GM23338 (cell line): ENCODE measurements at regions not wholly inside any gene's neighbourhood (a gene's known extent, or its start where the extent isn't known, plus 50 kb on each side); places are given as distances from the start of the nearest gene placed in this dataset.

Experiments
- CREB1 ChIP-seq: fragments of 250-450 bp; sonication (Bioruptor Pico); IDR thresholded peaks from 2 replicates; pipeline ENCODE4 v1.5.0; 2020; ENCODE audit warnings: low read depth, mild to moderate bottlenecking, moderate library complexity
- CTCF ChIP-seq, 2 experiments: fragments of 200-600 bp in 1 of 2; sonication (generic) in 1 of 2; conservative IDR thresholded peaks; 2 replicates each; pipeline versions ENCODE4 v1.5.1 to v1.6.1; 2016 to 2017; ENCODE audit warnings: antibody characterized with exemption in 2 of 2, low read depth in 2 of 2, mild to moderate bottlenecking in 2 of 2, moderate library complexity in 1 of 2
- EZH2 ChIP-seq: fragments of 200-600 bp; sonication (generic); IDR thresholded peaks from one replicate; pipeline ENCODE4 v1.8.0; 2017; ENCODE audit warnings: antibody characterized with exemption, mild to moderate bottlenecking, low read depth; ENCODE audit not compliant: unreplicated experiment
- EZH2phosphoT487 ChIP-seq: fragments of 200-600 bp; sonication (generic); IDR thresholded peaks from one replicate; pipeline ENCODE4 v1.8.1; 2018; ENCODE audit warnings: antibody characterized with exemption; ENCODE audit not compliant: unreplicated experiment
- JUNB ChIP-seq: IDR thresholded peaks from one replicate; pipeline ENCODE4 v1.6.1; 2016; ENCODE audit warnings: antibody characterized with exemption; ENCODE audit not compliant: unreplicated experiment
- POLR2AphosphoS5 ChIP-seq: IDR thresholded peaks from 2 replicates; pipeline ENCODE4 v1.6.1; 2016; ENCODE audit warnings: antibody characterized with exemption, low read depth
- REST ChIP-seq: IDR thresholded peaks from one replicate; pipeline ENCODE4 v1.6.1; 2018; ENCODE audit warnings: antibody characterized with exemption; ENCODE audit not compliant: unreplicated experiment
- STAT1 ChIP-seq: IDR thresholded peaks from one replicate; pipeline ENCODE4 v1.6.1; 2016; ENCODE audit warnings: antibody characterized with exemption; ENCODE audit not compliant: unreplicated experiment
- ZNF331 ChIP-seq: fragments of 250-450 bp; sonication (Bioruptor Pico); IDR thresholded peaks from 2 replicates; pipeline ENCODE4 v1.5.0; 2020; ENCODE audit warnings: low read depth, mild to moderate bottlenecking, moderate library complexity

GRCh38 chr15:72932472-72932871 lies 119.8 kb upstream of the NEO1 start:
- TF ChIP-seq ZNF331 (no peak), CTCF (conservative IDR thresholded peaks at IDR 0.05; ENCODE audit: low read depth in 2 of 2) (no peak), EZH2phosphoT487 (no peak), CREB1 (CRISPR knock-in tag) (no peak), EZH2 (no peak), JUNB (no peak), POLR2AphosphoS5 (no peak), REST (no peak), STAT1 (no peak)
